Pulmonary artery endothelial cell (primary cell): ENCODE measurements at regions not wholly inside any gene's neighbourhood (a gene's known extent, or its start where the extent isn't known, plus 50 kb on each side); places are given as distances from the start of the nearest gene placed in this dataset.
"Not testable (repeated sequence)": the region's sequence is repeated elsewhere in the genome, so short reads cannot be mapped to it uniquely, and the experiment has no call there.

Source experiments
- DNase-seq: peaks from one replicate; pipeline ENCODE4 v3.0.0-alpha.2; 2011; ENCODE audit warnings: low read depth, low spot score

GRCh38 chr3:191076903-191077552 is 122.0 kb upstream of the OSTN start:
- DNase-seq: no peak

- no peak for DNase-seq
Observed at GRCh38 chr3:191074511-191074910, 124.5 kb upstream of the OSTN start.

- DNase-seq: no peak
Observed at GRCh38 chr3:191070762-191071403, 128.2 kb upstream of the OSTN start.

GRCh38 chr3:191070201-191070600 is 128.8 kb upstream of the OSTN start:
- no peak for DNase-seq

- no peak for DNase-seq
Observed at GRCh38 chr3:191068946-191069813, 129.9 kb upstream of the OSTN start.

- no peak for DNase-seq
Observed at GRCh38 chr3:191066669-191067068, 132.4 kb upstream of the OSTN start.

GRCh38 chr3:191065181-191065805 is 133.7 kb upstream of the OSTN start:
- no peak for DNase-seq

GRCh38 chr3:191051037-191051436 is 148.0 kb upstream of the OSTN start:
- no peak for DNase-seq

GRCh38 chr3:191047930-191048329 is 151.1 kb upstream of the OSTN start:
- DNase-seq: no peak

GRCh38 chr3:191030929-191031328 is 168.1 kb upstream of the OSTN start:
- no peak for DNase-seq

GRCh38 chr3:191030491-191030890 is 168.0 kb upstream of the GMNC start:
- no peak for DNase-seq

- DNase-seq: no peak
Observed at GRCh38 chr3:191026746-191027145, 164.3 kb upstream of the GMNC start.

GRCh38 chr3:191020730-191021396 is 158.4 kb upstream of the GMNC start:
- DNase-seq: no peak

GRCh38 chr3:191019855-191020254 is 157.4 kb upstream of the GMNC start:
- DNase-seq: no peak

- not testable (repeated sequence) for DNase-seq
Observed at GRCh38 chr3:191015960-191016359, 153.5 kb upstream of the GMNC start.

- DNase-seq: no peak
Observed at GRCh38 chr3:191008074-191008473, 145.6 kb upstream of the GMNC start.

- DNase-seq: no peak
Observed at GRCh38 chr3:191005790-191006189, 143.3 kb upstream of the GMNC start.

- no peak for DNase-seq
Observed at GRCh38 chr3:191003742-191004141, 141.2 kb upstream of the GMNC start.

GRCh38 chr3:190996181-190996775 is 133.8 kb upstream of the GMNC start:
- DNase-seq: no peak

GRCh38 chr3:190995156-190995555 is 132.7 kb upstream of the GMNC start:
- no peak for DNase-seq

GRCh38 chr3:190990898-190991297 is 128.4 kb upstream of the GMNC start:
- DNase-seq: no peak
